ENCODE measurements at regions not wholly inside any gene's neighbourhood (a gene's known extent, or its start where the extent isn't known, plus 50 kb on each side); places are given as distances from the start of the nearest gene placed in this dataset.

DNA sequence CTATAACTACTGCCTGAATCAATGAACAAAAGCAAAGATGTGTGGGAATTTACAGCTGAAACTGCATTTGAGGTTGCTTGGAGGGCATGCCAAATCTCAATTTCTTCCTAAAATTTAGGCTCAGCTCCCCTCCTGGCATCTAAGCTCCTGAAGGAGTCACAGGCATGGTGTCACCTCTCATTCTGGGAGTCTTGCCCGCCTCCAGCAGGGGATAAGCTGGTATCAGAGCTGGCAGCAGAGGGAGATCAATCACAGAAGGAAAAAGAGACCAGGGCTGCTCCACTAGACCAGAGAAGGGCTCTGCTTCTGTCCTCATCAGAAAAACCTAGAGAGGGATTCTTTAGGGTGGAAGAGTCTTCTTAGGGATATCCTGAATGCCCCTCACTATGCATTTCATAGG, 150.4 kb upstream of the SLC6A11 start:
- Histone ChIP-seq H3K4me2 (no peak overlapping the region), H3K4me1 (no peaks in the 10 kb centered on the region), H3K9me3 (no peaks in the 10 kb centered on the region), H3K4me3 (no peak overlapping the region), H3K27ac (no peak overlapping the region)
- CTCF ChIA-PET: interaction anchor here (0.9 to 3.1 kb wide), 4 partner anchors 8 to 73 kb away, joined by 3 to 14 read pairs (median 4); no protein-coding TSS in a partner anchor
- ATAC-seq (peak; percentile 42 to 53; a peak in 3 of 6 replicates), FAIRE-seq (no peak), DNase-seq (ENCODE audit: low read depth in 1 of 2, low spot score in 1 of 2) (no peak)
- POLR2A ChIA-PET: no interaction called here
- no peak for TF ChIP-seq EHF (CRISPR knock-in tag; IDR thresholded peaks at IDR 0.05)
- TF ChIP-seq NFE2L2 (conservative IDR thresholded peaks at IDR 0.05; ENCODE audit: low read length): no peak
- TF ChIP-seq HOXB13 (CRISPR knock-in tag; IDR thresholded peaks at IDR 0.05; ENCODE audit: low read depth): no peak
- TF ChIP-seq JUN (IDR thresholded peaks at IDR 0.05): no peak
- TF ChIP-seq, protein P1, sequence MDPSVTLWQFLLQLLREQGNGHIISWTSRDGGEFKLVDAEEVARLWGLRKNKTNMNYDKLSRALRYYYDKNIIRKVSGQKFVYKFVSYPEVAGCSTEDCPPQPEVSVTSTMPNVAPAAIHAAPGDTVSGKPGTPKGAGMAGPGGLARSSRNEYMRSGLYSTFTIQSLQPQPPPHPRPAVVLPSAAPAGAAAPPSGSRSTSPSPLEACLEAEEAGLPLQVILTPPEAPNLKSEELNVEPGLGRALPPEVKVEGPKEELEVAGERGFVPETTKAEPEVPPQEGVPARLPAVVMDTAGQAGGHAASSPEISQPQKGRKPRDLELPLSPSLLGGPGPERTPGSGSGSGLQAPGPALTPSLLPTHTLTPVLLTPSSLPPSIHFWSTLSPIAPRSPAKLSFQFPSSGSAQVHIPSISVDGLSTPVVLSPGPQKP (IDR thresholded peaks at IDR 0.05; ENCODE audit: low read depth, low read length): no peak
- no peak for TF ChIP-seq RARB (CRISPR knock-in tag; IDR thresholded peaks at IDR 0.05)
- no peak for TF ChIP-seq RCOR1 (IDR thresholded peaks at IDR 0.05; ENCODE audit: low read depth, low read length)
- no peak for TF ChIP-seq ESRRA (IDR thresholded peaks at IDR 0.05; ENCODE audit: borderline replicate concordance, low read length)
- WGBS (ENCODE audit: missing lambda C conversion rate): 0% methylated on average over 1 of the region's 1 CpG

DNA sequence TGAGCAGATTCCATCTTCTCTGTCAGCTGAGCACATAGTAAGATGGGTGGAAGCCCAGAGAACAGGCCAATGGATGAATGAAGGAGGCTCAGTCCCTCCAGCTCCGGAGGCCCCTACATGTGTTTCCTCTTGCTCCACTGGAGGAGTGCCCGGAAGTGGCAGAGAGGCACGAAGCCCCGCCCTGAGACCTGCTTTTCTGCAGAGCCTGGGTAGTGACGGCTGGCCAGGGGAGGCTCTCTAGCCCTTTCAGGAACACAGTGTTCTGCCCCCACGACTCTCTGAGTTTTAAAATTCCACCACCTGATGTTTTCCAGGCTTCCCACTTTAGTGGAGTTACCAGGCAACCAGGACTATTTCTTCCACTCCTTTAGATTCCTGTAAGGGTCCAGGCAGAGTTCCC, 149.4 kb upstream of the SLC6A11 start:
- no peaks in the 10 kb centered on the region for H3K9me3 ChIP-seq
- TF ChIP-seq RNF2 (IDR thresholded peaks at IDR 0.05; ENCODE audit: borderline replicate concordance, low read depth) (no peak), POLR2AphosphoS2 (conservative IDR thresholded peaks at IDR 0.05; ENCODE audit: low read length) (no peak), POLR2A (IDR thresholded peaks at IDR 0.05; ENCODE audit: low read length) (no peak), FOSL2 (IDR thresholded peaks at IDR 0.05) (no peak), FOSL2 (CRISPR knock-in tag; IDR thresholded peaks at IDR 0.05) (no peak), PHF8 (IDR thresholded peaks at IDR 0.05; ENCODE audit: borderline replicate concordance, low read depth) (no peak), SREBF2 (IDR thresholded peaks at IDR 0.05) (no peak), ZNF302 (CRISPR knock-in tag; IDR thresholded peaks at IDR 0.05) (no peak), HOXA7 (CRISPR knock-in tag; IDR thresholded peaks at IDR 0.05) (no peak), KDM5A (IDR thresholded peaks at IDR 0.05) (no peak), HDAC2 (IDR thresholded peaks at IDR 0.05) (no peak)
- TF ChIP-seq, protein P2, sequence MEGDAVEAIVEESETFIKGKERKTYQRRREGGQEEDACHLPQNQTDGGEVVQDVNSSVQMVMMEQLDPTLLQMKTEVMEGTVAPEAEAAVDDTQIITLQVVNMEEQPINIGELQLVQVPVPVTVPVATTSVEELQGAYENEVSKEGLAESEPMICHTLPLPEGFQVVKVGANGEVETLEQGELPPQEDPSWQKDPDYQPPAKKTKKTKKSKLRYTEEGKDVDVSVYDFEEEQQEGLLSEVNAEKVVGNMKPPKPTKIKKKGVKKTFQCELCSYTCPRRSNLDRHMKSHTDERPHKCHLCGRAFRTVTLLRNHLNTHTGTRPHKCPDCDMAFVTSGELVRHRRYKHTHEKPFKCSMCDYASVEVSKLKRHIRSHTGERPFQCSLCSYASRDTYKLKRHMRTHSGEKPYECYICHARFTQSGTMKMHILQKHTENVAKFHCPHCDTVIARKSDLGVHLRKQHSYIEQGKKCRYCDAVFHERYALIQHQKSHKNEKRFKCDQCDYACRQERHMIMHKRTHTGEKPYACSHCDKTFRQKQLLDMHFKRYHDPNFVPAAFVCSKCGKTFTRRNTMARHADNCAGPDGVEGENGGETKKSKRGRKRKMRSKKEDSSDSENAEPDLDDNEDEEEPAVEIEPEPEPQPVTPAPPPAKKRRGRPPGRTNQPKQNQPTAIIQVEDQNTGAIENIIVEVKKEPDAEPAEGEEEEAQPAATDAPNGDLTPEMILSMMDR (IDR thresholded peaks at IDR 0.05): no peak
- TF ChIP-seq, protein P3, sequence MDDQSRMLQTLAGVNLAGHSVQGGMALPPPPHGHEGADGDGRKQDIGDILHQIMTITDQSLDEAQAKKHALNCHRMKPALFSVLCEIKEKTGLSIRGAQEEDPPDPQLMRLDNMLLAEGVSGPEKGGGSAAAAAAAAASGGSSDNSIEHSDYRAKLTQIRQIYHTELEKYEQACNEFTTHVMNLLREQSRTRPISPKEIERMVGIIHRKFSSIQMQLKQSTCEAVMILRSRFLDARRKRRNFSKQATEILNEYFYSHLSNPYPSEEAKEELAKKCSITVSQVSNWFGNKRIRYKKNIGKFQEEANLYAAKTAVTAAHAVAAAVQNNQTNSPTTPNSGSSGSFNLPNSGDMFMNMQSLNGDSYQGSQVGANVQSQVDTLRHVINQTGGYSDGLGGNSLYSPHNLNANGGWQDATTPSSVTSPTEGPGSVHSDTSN (IDR thresholded peaks at IDR 0.05): no peak
- ChIA-PET POLR2A (no interaction called here), CTCF (interaction anchor here (1.0 to 1.2 kb wide), 2 partner anchors 16 to 206 kb away, joined by 3 to 4 read pairs; no protein-coding TSS in a partner anchor)
- no peaks in the 10 kb centered on the region for H3K4me1 ChIP-seq
- ATAC-seq: peak; percentile 40 to 63; a peak in 4 of 6 replicates
- no peak overlapping the region for H3K27ac ChIP-seq
- no peak overlapping the region for H3K4me2 ChIP-seq
- no peak overlapping the region for H3K4me3 ChIP-seq
- WGBS (ENCODE audit: missing lambda C conversion rate): 7% methylated on average over 5 of the region's 6 CpGs
- DNase-seq (ENCODE audit: low read depth in 1 of 2, low spot score in 1 of 2): no peak
- FAIRE-seq: no peak

DNA sequence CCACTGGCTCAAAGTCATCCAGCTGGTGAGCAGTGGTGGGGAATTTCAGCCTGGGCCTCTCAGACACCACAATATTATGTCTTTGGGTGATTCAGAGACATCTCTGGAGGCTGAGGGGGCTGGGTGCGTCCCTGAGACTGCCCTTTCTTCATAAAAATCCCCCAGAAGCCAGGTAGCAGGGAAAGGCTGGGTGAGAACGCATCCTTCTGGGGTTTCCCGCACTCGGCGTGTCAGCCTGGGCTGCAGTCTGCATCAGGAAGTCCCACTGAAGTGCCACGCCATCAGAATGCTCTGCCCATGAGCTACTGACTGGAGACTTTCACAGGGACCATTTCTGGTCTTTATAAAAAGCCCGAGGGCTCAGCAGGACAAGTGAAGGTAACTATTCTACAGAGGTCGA, 148.8 kb upstream of the SLC6A11 start:
- 25% methylated on average over 8 of the region's 8 CpGs for WGBS (ENCODE audit: missing lambda C conversion rate)
- ChIA-PET POLR2A (interaction anchor here (0.5 kb wide), 1 partner anchor 12 kb away, joined by 7 read pairs; no protein-coding TSS in a partner anchor), CTCF (interaction anchor here (1.2 kb wide), 1 partner anchor 207 kb away, joined by 4 read pairs; no protein-coding TSS in a partner anchor)
- H3K27ac ChIP-seq: no peak overlapping the region
- FAIRE-seq: no peak
- H3K4me3 ChIP-seq: no peak overlapping the region
- no peaks in the 10 kb centered on the region for H3K9me3 ChIP-seq
- H3K4me2 ChIP-seq: no peak overlapping the region
- DNase-seq (ENCODE audit: low read depth in 1 of 2, low spot score in 1 of 2): no peak
- H3K4me1 ChIP-seq: no peaks in the 10 kb centered on the region
- no peak for ATAC-seq
- TF ChIP-seq, protein P1 (IDR thresholded peaks at IDR 0.05; ENCODE audit: low read depth, low read length): no peak
- TF ChIP-seq ZSCAN20 (CRISPR knock-in tag; IDR thresholded peaks at IDR 0.05) (no peak), ZFP36 (IDR thresholded peaks at IDR 0.05; ENCODE audit: borderline replicate concordance, partially characterized antibody) (no peak), BHLHE40 (IDR thresholded peaks at IDR 0.05; ENCODE audit: low read depth, low read length) (no peak), RNF2 (IDR thresholded peaks at IDR 0.05; ENCODE audit: borderline replicate concordance, low read depth) (no peak), NR3C1 (IDR thresholded peaks at IDR 0.05) (no peak), RARB (CRISPR knock-in tag; IDR thresholded peaks at IDR 0.05) (no peak), EHMT2 (IDR thresholded peaks at IDR 0.05; ENCODE audit: low read depth) (no peak), FOSL2 (IDR thresholded peaks at IDR 0.05) (no peak), FOSL2 (CRISPR knock-in tag; IDR thresholded peaks at IDR 0.05) (no peak), KDM1A (IDR thresholded peaks at IDR 0.05; ENCODE audit: low read depth) (no peak), HEYL (CRISPR knock-in tag; IDR thresholded peaks at IDR 0.05) (no peak), JUN (IDR thresholded peaks at IDR 0.05) (no peak), HOXB5 (CRISPR knock-in tag; IDR thresholded peaks at IDR 0.05) (no peak)
- TF ChIP-seq, protein P4, sequence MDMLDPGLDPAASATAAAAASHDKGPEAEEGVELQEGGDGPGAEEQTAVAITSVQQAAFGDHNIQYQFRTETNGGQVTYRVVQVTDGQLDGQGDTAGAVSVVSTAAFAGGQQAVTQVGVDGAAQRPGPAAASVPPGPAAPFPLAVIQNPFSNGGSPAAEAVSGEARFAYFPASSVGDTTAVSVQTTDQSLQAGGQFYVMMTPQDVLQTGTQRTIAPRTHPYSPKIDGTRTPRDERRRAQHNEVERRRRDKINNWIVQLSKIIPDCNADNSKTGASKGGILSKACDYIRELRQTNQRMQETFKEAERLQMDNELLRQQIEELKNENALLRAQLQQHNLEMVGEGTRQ (IDR thresholded peaks at IDR 0.05): no peak
- TF ChIP-seq, protein P5, sequence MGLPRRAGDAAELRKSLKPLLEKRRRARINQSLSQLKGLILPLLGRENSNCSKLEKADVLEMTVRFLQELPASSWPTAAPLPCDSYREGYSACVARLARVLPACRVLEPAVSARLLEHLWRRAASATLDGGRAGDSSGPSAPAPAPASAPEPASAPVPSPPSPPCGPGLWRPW (IDR thresholded peaks at IDR 0.05): no peak
